Aorta (tissue), 5 donors: ENCODE measurements at regions not wholly inside any gene's neighbourhood (a gene's known extent, or its start where the extent isn't known, plus 50 kb on each side); places are given as distances from the start of the nearest gene placed in this dataset.

Source experiments
- ATAC-seq: fragments of 200-7000 bp; cut with Tn5 transposase; one replicate; pipeline ENCODE4 v1.9.1; 2022; ENCODE audit warnings: moderate library complexity; ENCODE audit not compliant: low FRiP score
- DNase-seq, 2 donors: peaks; one replicate each; pipeline ENCODE4 v3.0.0-alpha.2; 2020
- H3K27ac ChIP-seq, 2 donors: one replicate each; pipeline ENCODE4 v1.5.1; 2013; ENCODE audit warnings: low read length in 2 of 2, mild to moderate bottlenecking in 2 of 2, moderate library complexity in 2 of 2, control low read depth in 1 of 2, inconsistent platforms in 1 of 2, low read depth in 1 of 2
- H3K27me3 ChIP-seq, 2 donors: one replicate each; pipeline ENCODE4 v1.6.1; 2013; ENCODE audit warnings: control low read depth in 1 of 2, low read length in 1 of 2, mild to moderate bottlenecking in 1 of 2, moderate library complexity in 1 of 2; ENCODE audit not compliant: insufficient read depth in 2 of 2, control insufficient read depth in 1 of 2
- H3K36me3 ChIP-seq, 2 donors: one replicate each; pipeline ENCODE4 v1.6.1; 2013; ENCODE audit warnings: control low read depth in 1 of 2, low read length in 1 of 2, mild to moderate bottlenecking in 1 of 2; ENCODE audit not compliant: insufficient read depth in 2 of 2, control insufficient read depth in 1 of 2
- H3K4me1 ChIP-seq, 2 donors: one replicate each; pipeline ENCODE4 v1.6.1; 2013; ENCODE audit warnings: low read length in 2 of 2, control low read depth in 1 of 2, mild to moderate bottlenecking in 1 of 2, moderate library complexity in 1 of 2; ENCODE audit not compliant: insufficient read depth in 2 of 2, control insufficient read depth in 1 of 2
- H3K4me3 ChIP-seq, 2 donors: one replicate each; pipeline ENCODE4 v1.5.1; 2013; ENCODE audit warnings: low read length in 2 of 2, control low read depth in 1 of 2, mild to moderate bottlenecking in 1 of 2
- H3K9me3 ChIP-seq: one replicate; pipeline ENCODE4 v1.6.1; 2013; ENCODE audit warnings: mild to moderate bottlenecking, low read length; ENCODE audit not compliant: control insufficient read depth
- whole genome bisulfite sequencing, 2 donors: extraction: QIAGEN DNeasy Blood & Tissue Kit; methylation state at CpG; one replicate each; pipeline ENCODE4 v1.1.7; 2013; 5-methylcytosine and 5-hydroxymethylcytosine counted together
- intact Hi-C, 2 donors: fragments of 100-400 bp; cut with DNase I; formaldehyde crosslinking; loops; one replicate each; pipeline versions ENCODE4 v1.14.2 to v1.15.0; 2022
- donor health status: healthy with polysubstance abuse.
- donor health status: Bipolar disorder and iron deficiency.
- donor health status: DM: no; HTN: no; CAD: no.
- donor health status: DM: no; HTN: no; CAD: no.
- donor health status: DM: yes; HTN: yes; CAD: no.

GRCh38 chr17:77070888-77071279 is 69.9 kb upstream of the SEC14L1 start:
- H3K4me3 ChIP-seq: no peak overlapping the region
- ATAC-seq (no peak), DNase-seq (no peak)
- WGBS, 2 donors: 53 to 65% methylated on average over 6 of the region's 6 CpGs
- intact Hi-C loops: no loop called here
- no peaks in the 10 kb centered on the region for H3K27me3 ChIP-seq
- no peaks in the 10 kb centered on the region for H3K4me1 ChIP-seq
- H3K9me3 ChIP-seq: no peaks in the 10 kb centered on the region
- H3K36me3 ChIP-seq: no peaks in the 10 kb centered on the region
- H3K27ac ChIP-seq: no peak overlapping the region

GRCh38 chr17:77071925-77072490 is 68.8 kb upstream of the SEC14L1 start:
- no peak overlapping the region for H3K27ac ChIP-seq
- no peak for DNase-seq
- ATAC-seq: no peak
- no peak overlapping the region for H3K4me3 ChIP-seq
- no peaks in the 10 kb centered on the region for H3K27me3 ChIP-seq
- intact Hi-C loops: no loop called here
- no peaks in the 10 kb centered on the region for H3K4me1 ChIP-seq
- H3K36me3 ChIP-seq: no peaks in the 10 kb centered on the region
- no peaks in the 10 kb centered on the region for H3K9me3 ChIP-seq

- H3K9me3 ChIP-seq: no peaks in the 10 kb centered on the region
- no peak overlapping the region for H3K27ac ChIP-seq
- no peaks in the 10 kb centered on the region for H3K27me3 ChIP-seq
- no peaks in the 10 kb centered on the region for H3K36me3 ChIP-seq
- DNase-seq (no peak), ATAC-seq (no peak)
- intact Hi-C loops: no loop called here
- WGBS, 2 donors: 80 to 84% methylated on average over 4 of the region's 4 CpGs
- no peak overlapping the region for H3K4me3 ChIP-seq
- H3K4me1 ChIP-seq: no peaks in the 10 kb centered on the region
These were observed 68.1 kb upstream of the SEC14L1 start for GRCh38 chr17:77072670-77073069.

GRCh38 chr17:77074681-77075080 is 66.1 kb upstream of the SEC14L1 start:
- Histone ChIP-seq H3K9me3 (peaks cover 3% of the 10 kb centered on the region), H3K36me3 (no peaks in the 10 kb centered on the region), H3K4me3 (no peak overlapping the region), H3K27me3 (no peaks in the 10 kb centered on the region), H3K27ac (no peak overlapping the region), H3K4me1 (no peaks in the 10 kb centered on the region)
- ATAC-seq: no peak
- no peak for DNase-seq
- intact Hi-C loops: no loop called here
- WGBS, 2 donors: 80 to 82% methylated on average over 12 of the region's 12 CpGs

GRCh38 chr17:77076124-77076830 is 64.5 kb upstream of the SEC14L1 start:
- Histone ChIP-seq H3K4me1 (no peaks in the 10 kb centered on the region), H3K4me3 (no peak overlapping the region), H3K36me3 (no peaks in the 10 kb centered on the region), H3K27me3 (no peaks in the 10 kb centered on the region), H3K27ac (no peak overlapping the region), H3K9me3 (peaks cover 3% of the 10 kb centered on the region)
- no peak for ATAC-seq
- no peak for DNase-seq
- WGBS, 2 donors: 17% methylated on average over 14 of the region's 14 CpGs
- intact Hi-C loops: no loop called here

GRCh38 chr17:77083531-77083930 is 57.2 kb upstream of the SEC14L1 start:
- intact Hi-C loops: no loop called here
- ATAC-seq: no peak
- H3K27me3 ChIP-seq: no peaks in the 10 kb centered on the region
- no peak for DNase-seq
- peaks cover 3% of the 10 kb centered on the region for H3K9me3 ChIP-seq
- no peak overlapping the region for H3K27ac ChIP-seq
- WGBS, 2 donors: 71 to 73% methylated on average over 5 of the region's 5 CpGs
- no peaks in the 10 kb centered on the region for H3K36me3 ChIP-seq
- no peaks in the 10 kb centered on the region for H3K4me1 ChIP-seq
- no peak overlapping the region for H3K4me3 ChIP-seq

GRCh38 chr17:77085926-77086432 is 54.8 kb upstream of the SEC14L1 start:
- DNase-seq (no peak), ATAC-seq (no peak)
- H3K4me3 ChIP-seq: no peak overlapping the region
- no peaks in the 10 kb centered on the region for H3K36me3 ChIP-seq
- intact Hi-C loops: loop anchor here in 1 of 2 donors (2.0 kb wide), 1 partner anchor 161 kb away; no protein-coding TSS in a partner anchor
- no peaks in the 10 kb centered on the region for H3K4me1 ChIP-seq
- WGBS, 2 donors: 57 to 63% methylated on average over 8 of the region's 8 CpGs
- no peak overlapping the region for H3K27ac ChIP-seq
- H3K9me3 ChIP-seq: no peaks in the 10 kb centered on the region
- no peaks in the 10 kb centered on the region for H3K27me3 ChIP-seq

- intact Hi-C loops: loop anchor here in 1 of 2 donors (2.0 kb wide), 1 partner anchor 160 kb away; no protein-coding TSS in a partner anchor
- DNase-seq (peak; percentile 90 to 95), ATAC-seq (peak; percentile 75)
- no peaks in the 10 kb centered on the region for H3K4me1 ChIP-seq
- H3K9me3 ChIP-seq: no peaks in the 10 kb centered on the region
- no peaks in the 10 kb centered on the region for H3K27me3 ChIP-seq
- WGBS, 2 donors: 15 to 17% methylated on average over 11 of the region's 11 CpGs
- H3K27ac ChIP-seq: no peak overlapping the region
- H3K4me3 ChIP-seq: no peak overlapping the region
- H3K36me3 ChIP-seq: no peaks in the 10 kb centered on the region
These were observed 54.2 kb upstream of the SEC14L1 start for GRCh38 chr17:77086433-77087010.
